ENCODE measurements at regions not wholly inside any gene's neighbourhood (a gene's known extent, or its start where the extent isn't known, plus 50 kb on each side); places are given as distances from the start of the nearest gene placed in this dataset.
A peak's percentile ranks its signal among the peaks of the same experiment; 100 is the strongest.

GRCh38 chr7:142391191-142391992 is 133.5 kb upstream of the PRSS58 start:
- peak; percentile 38 to 44 for DNase-seq

- DNase-seq, result no peak
Measured at GRCh38 chr7:142389544-142389943, 131.7 kb upstream of the PRSS58 start.

DNA sequence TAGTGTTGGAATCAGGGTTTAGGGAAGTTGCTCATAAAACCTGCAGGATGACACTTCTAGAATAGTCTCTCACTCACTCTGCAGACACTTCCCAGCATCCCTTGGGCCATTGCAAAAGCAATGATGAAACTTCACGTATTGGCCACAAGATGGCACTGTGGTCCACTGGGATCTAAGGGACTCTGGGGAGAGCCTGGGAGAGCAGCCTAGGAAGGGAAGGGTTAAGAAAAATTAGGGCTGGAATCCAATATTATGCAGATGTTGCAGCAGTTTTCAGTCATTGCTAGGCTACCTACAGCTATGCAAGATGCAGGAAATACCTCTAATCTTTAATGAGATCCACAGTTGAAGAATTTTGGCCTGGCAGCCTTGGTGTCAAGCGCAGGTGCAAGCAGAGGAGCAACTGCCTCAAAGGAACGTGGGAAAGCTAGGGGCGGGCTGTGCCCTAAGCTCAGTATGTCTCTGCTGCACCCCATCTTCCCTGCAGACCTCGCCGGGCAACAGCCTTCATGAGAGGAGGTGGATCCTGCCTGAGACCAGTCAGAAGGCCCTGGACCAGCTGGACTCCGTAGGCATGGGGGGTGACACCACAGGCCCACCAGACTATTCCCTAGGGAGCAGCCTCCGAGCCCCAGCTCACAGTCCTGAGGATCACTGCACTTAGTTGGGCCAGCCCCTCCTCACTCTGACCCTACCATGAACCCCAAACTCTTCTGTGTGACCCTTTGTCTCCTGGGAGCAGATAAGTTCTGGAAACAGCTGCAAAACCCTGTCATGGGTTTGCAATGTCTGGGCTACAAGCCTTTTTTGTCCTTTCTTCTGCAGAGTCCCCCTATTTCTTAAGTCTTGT is 127.9 kb upstream of the PRSS58 start:
- DNase-seq, result peak; percentile 48 to 54

DNA sequence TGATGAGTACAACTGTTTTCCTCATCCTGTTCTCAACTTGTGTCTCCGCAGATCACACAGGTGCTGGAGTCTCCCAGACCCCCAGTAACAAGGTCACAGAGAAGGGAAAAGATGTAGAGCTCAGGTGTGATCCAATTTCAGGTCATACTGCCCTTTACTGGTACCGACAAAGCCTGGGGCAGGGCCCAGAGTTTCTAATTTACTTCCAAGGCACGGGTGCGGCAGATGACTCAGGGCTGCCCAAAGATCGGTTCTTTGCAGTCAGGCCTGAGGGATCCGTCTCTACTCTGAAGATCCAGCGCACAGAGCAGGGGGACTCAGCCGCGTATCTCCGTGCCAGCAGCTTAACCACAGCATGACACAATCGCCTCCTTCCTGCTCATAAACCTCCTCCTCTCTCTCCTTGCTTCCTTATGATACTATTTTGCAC is 126.7 kb upstream of the PRSS58 start:
- DNase-seq, result peak in 1 of 2 donors; percentile 29

- peak in 1 of 2 donors; percentile 14 for DNase-seq
Measured at GRCh38 chr7:142383841-142384492, 126.1 kb upstream of the PRSS58 start.

DNA sequence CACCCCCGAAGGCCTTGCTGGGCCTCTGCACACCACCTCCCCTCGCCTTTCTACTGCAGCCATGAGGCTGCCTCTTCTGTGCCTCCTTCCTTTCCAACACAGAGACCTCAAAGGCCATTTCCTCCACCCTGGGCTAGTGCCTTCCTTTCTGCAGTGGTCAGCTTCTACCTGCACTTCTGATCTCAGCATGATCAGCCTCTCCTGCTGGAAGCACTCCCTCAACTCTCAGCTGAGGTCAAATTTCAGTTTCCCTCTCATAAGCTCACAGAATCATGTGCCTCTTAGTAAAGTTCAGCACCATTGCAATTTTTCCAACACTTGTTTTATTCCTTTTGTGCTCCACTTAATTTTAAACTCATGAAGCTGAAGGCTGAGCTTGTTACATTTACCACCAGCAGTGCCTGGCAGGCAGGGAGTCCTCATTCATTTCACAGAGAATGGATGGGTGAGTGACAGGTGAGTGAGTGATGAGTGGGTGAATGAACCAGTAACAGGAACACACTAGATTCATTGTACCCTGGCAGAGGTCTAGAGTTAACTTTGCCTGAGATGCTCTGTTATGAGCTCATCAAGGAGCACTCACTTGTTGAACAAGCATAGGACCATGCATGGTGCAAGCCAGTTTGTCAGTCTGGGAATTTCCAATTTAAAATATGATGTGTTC is 124.0 kb upstream of the PRSS58 start:
- no peak for DNase-seq

GRCh38 chr7:142380069-142380468 is 122.2 kb upstream of the PRSS58 start:
- DNase-seq, result no peak

DNA sequence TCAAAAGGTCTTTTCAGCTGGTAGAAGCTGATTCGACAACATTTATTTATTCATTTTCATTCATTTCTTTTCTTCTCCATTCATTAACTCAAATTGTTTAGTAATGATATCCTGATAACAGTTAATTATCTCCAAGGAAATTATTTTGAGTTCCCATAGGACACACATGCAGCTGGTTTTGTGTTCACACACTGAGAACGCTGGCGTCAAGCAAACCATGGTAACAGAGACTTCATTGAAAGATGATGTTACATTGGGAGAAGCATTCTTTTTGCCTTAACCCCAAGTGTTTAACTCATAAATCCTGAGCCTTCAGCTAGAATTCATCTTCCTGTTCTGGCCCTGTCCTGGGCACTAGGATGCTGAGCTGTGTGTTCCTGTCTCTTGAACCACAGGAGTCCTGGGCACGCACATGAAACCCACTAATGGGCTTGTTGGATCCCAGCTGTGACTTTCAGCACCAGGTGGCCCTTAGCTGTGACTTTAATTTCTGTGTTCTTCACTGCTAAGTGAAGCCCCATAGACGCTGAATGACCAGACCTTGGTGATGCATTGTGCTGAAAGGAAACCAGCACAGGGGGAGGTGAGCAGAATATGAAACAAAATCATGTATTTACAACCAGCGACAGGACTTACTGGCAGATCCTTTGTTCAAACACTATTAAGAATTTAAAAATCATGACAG is 121.5 kb upstream of the PRSS58 start:
- no peak for DNase-seq

DNA sequence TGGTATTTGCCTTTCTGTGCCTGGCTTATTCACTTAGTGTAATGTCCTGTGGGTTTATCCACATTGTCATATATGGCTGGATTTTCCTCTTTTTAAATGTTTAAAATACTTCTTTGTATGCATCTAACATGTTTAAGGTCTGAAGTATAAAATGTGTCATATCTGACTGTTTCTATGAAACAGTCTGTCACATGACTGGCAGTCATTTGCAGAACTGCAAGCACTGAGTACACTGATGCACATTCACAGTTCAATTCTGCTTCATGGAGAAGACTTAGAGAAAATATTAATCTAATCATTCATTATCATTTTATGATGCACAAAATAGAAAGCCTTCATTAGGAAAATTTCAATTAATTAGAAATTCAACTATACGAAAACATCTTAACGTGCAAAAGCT is 119.7 kb upstream of the PRSS58 start:
- no peak for DNase-seq

DNA sequence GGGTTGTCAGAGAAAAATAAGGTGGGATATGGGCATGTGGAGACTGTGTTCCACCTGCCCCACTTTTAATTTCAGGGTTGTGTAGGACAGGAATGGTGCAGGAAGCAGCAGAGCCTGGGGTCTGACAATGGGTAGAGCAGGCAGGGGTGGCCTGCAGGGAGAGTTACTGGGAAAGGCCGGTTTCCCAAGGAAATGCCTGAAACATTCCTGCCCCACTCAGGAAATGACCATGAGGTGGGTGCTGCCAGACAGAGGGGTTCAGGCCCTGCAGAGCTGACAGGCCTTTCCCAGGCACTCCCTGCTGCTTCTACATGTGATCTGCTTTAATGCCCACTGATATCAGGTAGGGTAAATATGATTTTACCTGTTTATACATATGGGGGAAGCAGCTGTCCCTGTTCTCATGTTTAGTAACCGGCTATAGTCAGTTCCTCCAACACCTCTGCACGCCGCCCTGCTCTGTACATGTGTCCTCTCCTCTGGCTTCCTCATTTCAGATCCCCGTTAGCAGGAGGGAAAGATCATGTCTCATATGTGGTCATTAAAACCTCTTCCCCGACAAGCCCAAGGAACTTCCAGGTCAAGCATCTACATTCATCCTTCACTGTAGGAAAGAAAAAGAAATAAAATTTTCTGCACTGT is 118.6 kb upstream of the PRSS58 start:
- DNase-seq, result no peak

GRCh38 chr7:142375710-142376313 is 118.0 kb upstream of the PRSS58 start:
- DNase-seq, result no peak

DNA sequence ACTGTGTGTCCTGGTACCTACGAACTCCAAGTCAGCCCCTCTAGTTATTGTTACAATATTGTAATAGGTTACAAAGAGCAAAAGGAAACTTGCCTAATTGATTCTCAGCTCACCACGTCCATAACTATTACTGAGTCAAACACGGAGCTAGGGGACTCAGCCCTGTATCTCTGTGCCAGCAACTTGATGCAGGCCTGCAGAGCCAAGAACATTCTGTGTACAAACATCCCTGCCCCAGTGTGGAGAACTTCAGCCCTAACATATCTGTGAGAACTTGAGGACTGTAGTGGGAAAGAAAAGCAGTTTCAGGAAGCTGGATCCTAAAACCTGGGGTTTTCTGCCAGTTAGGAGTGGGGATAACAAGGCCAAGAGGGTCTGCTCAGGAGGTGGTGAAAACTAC is 114.9 kb upstream of the PRSS58 start:
- no peak for DNase-seq

GRCh38 chr7:142371586-142372377 is 113.9 kb upstream of the PRSS58 start:
- no peak for DNase-seq

GRCh38 chr7:142365410-142365842 is 107.6 kb upstream of the PRSS58 start:
- no peak for DNase-seq

- no peak for DNase-seq
Measured at GRCh38 chr7:142364551-142364950, 106.7 kb upstream of the PRSS58 start.

DNA sequence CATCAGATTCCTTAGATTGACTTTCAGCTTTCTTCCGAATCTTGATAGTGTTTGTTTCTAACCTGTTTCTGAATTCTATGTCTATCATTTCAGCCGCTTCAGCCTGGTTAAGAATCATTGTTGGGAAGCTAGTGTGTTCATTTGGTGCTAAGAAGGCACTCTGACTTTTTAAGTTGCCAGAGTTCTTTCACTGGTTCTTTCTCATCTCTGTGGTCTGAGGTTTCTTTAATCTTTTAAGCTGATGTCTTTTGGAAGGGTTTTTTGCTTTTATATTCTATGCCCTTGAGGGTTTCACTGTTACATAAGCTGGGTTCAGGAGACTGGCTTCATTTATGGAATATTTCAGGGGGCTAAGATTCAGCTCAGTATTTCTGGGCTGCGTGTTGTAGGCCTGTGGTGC is 104.5 kb upstream of the PRSS58 start:
- DNase-seq, result peak in 1 of 2 donors; percentile 28

DNA sequence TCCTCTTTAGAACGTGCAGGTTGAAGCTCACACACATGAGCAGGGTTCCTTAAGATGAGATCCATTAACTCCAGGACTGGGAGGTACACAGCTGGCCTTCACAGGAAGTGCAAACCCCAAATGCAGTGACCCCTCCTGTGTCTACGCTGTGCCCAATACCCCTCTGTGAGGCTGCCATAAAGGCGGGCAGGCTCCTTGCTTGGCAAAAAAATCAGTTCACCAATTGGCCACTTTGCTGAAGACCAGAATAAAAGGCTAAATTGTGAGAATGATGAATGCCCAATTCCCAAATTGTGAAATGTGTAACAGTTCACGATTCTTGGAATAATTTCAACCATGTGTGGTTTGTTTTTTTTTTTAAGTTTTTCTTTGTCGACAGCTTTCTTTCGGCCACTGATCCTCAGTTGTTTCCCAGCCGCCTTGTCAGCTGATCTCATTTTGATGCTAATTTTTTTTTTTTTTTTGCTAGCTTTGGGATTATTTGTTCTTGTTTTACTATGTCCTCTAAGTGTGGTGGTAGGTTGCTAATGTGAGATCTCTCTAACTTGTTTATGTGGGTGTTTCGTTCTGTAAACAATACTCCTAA is 101.9 kb upstream of the PRSS58 start:
- no peak for DNase-seq

DNA sequence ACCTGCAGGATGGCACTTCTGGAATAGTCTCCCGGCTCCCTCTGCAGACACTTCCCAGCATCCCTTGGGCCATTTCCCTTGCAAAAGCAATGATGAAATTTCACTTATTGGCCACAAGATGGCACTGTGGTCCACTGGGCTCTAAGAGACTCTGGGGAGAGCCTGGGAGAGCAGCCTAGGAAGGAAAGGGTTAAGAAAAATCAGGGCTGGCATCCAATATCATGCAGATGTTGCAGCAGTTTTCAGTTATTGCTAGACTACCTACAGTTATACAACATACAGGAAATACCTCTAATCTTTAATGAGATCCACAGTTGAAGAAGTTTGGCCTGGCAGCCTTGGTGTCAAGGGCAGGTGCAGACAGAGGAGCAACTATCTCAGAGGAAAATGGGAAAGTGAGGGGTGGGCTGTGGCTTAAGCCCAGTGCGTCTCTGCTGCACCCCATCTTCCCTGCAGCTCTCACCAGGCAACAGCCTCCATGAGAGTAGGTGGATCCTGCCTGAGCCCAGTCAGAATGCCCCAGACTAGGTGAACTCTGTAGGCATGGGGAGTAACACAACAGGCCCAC is 100.2 kb upstream of the PRSS58 start:
- peak; percentile 32 to 46 for DNase-seq

GRCh38 chr7:142356166-142356565 is 98.3 kb upstream of the PRSS58 start:
- no peak for DNase-seq

DNA sequence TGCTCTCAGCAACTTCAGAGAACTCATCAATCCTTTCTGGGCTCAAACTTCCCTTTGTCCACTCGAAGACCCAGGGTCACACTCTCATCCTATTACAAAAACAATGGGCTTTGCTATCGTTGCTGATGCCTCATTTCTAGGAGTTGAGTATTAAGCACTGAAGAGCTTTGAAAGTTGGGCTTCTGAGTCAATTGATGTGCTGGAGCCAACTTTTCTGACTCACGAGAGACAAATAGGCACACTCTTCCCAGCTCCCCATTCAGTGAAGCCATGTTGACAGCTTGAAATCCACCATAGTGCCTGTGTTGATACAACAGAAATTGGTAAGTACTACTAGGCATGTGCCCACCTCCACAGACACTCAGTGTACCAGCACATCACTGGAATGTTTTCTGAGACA is 97.5 kb upstream of the PRSS58 start:
- DNase-seq, result no peak

All from CD4-positive, alpha-beta T cell treated with Interleukin-4 for 1 hour (primary cell).